HUES6 (cell line): ENCODE measurements at regions not wholly inside any gene's neighbourhood (a gene's known extent, or its start where the extent isn't known, plus 50 kb on each side); places are given as distances from the start of the nearest gene placed in this dataset.
"Not testable (repeated sequence)": the region's sequence is repeated elsewhere in the genome, so short reads cannot be mapped to it uniquely, and the experiment has no call there.

Source experiments
- H3K27ac ChIP-seq: 2 replicates; pipeline ENCODE4 v1.7.0; 2013; ENCODE audit warnings: low read depth, mild to moderate bottlenecking, low read length, inconsistent platforms
- H3K27me3 ChIP-seq: 2 replicates; pipeline ENCODE4 v1.6.1; 2013; ENCODE audit warnings: low read length; ENCODE audit not compliant: control insufficient read depth, insufficient read depth
- H3K36me3 ChIP-seq: 2 replicates; pipeline ENCODE4 v1.6.1; 2013; ENCODE audit warnings: low read length; ENCODE audit not compliant: control insufficient read depth, insufficient read depth
- H3K4me1 ChIP-seq: 2 replicates; pipeline ENCODE4 v1.6.1; 2013; ENCODE audit warnings: low read length; ENCODE audit not compliant: control insufficient read depth, insufficient read depth
- H3K4me3 ChIP-seq: 2 replicates; pipeline ENCODE4 v1.5.1; 2013; ENCODE audit warnings: low read depth, low read length
- H3K9ac ChIP-seq: one replicate; pipeline ENCODE4 v1.6.1; 2013; ENCODE audit warnings: mild to moderate bottlenecking, low read length
- H3K9me3 ChIP-seq: 2 replicates; pipeline ENCODE4 v1.6.1; 2013; ENCODE audit warnings: low read depth, low read length; ENCODE audit not compliant: control insufficient read depth, insufficient read depth

GRCh38 chr11:49817705-49818430 lies 134.3 kb upstream of the OR4C13 start:
- not testable (repeated sequence) for H3K36me3 ChIP-seq, H3K27ac ChIP-seq, H3K4me3 ChIP-seq, H3K27me3 ChIP-seq, H3K9ac ChIP-seq, H3K4me1 ChIP-seq
- H3K9me3 ChIP-seq, result peaks cover 23% of the 10 kb centered on the region; the same call in 1 of the 2 replicates

GRCh38 chr11:49823188-49823587 lies 129.0 kb upstream of the OR4C13 start:
- not testable (repeated sequence) for H3K4me1 ChIP-seq, H3K9ac ChIP-seq, H3K36me3 ChIP-seq, H3K4me3 ChIP-seq, H3K27ac ChIP-seq, H3K27me3 ChIP-seq
- peaks cover 23% of the 10 kb centered on the region; the same call in 1 of the 2 replicates for H3K9me3 ChIP-seq

GRCh38 chr11:49850541-49850940 lies 101.7 kb upstream of the OR4C13 start:
- not testable (repeated sequence) for H3K4me3 ChIP-seq, H3K27me3 ChIP-seq, H3K4me1 ChIP-seq, H3K36me3 ChIP-seq, H3K9ac ChIP-seq, H3K27ac ChIP-seq
- peaks cover 20% of the 10 kb centered on the region; the same call in 1 of the 2 replicates for H3K9me3 ChIP-seq

- no peak overlapping the region for H3K27ac ChIP-seq
- H3K4me3 ChIP-seq, result no peak overlapping the region
- H3K9ac ChIP-seq, result no peak overlapping the region
- no peaks in the 10 kb centered on the region for H3K36me3 ChIP-seq
- peaks cover 22% of the 10 kb centered on the region; the same call in 1 of the 2 replicates for H3K9me3 ChIP-seq
- H3K27me3 ChIP-seq, result no peaks in the 10 kb centered on the region
- no peaks in the 10 kb centered on the region for H3K4me1 ChIP-seq
These were observed 100.7 kb upstream of the OR4C13 start for GRCh38 chr11:49851511-49851910.

DNA sequence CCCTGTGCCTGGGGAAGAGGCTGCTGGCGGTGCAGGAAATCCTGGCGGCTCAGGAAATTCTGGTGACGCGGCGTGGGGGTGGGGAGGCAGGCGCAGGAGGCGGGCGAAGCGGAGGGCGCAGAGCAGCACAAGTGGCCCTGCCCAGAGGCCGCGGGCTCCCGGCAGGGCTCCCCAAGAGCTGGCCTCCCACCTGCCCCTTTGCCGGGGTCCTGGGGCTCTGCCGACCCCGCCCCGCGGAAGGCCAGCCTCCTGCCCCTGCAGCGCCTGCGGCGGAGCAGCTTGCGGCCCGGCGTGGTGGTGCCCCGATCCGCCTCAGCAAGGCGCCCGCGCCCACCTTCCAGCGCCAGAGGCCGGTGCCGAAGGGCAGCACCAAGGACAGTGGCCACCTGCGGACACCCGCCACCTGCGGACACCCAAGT lies 100.2 kb upstream of the OR4C13 start:
- H3K9ac ChIP-seq, result no peak overlapping the region
- H3K27me3 ChIP-seq, result no peaks in the 10 kb centered on the region
- H3K27ac ChIP-seq, result no peak overlapping the region
- H3K4me1 ChIP-seq, result no peaks in the 10 kb centered on the region
- no peak overlapping the region for H3K4me3 ChIP-seq
- peaks cover 24% of the 10 kb centered on the region; the same call in 1 of the 2 replicates for H3K9me3 ChIP-seq
- H3K36me3 ChIP-seq, result no peaks in the 10 kb centered on the region

GRCh38 chr11:49888875-49889274 lies 63.3 kb upstream of the OR4C13 start:
- H3K9ac ChIP-seq, H3K4me1 ChIP-seq, H3K27ac ChIP-seq, H3K27me3 ChIP-seq, H3K4me3 ChIP-seq, H3K36me3 ChIP-seq: not testable (repeated sequence)
- peaks cover 18% of the 10 kb centered on the region; the same call in 1 of the 2 replicates for H3K9me3 ChIP-seq

GRCh38 chr11:49891910-49892671 lies 60.1 kb upstream of the OR4C13 start:
- H3K9me3 ChIP-seq, result peaks cover 41% of the 10 kb centered on the region
- not testable (repeated sequence) for H3K9ac ChIP-seq, H3K36me3 ChIP-seq, H3K4me3 ChIP-seq, H3K4me1 ChIP-seq, H3K27ac ChIP-seq, H3K27me3 ChIP-seq

DNA sequence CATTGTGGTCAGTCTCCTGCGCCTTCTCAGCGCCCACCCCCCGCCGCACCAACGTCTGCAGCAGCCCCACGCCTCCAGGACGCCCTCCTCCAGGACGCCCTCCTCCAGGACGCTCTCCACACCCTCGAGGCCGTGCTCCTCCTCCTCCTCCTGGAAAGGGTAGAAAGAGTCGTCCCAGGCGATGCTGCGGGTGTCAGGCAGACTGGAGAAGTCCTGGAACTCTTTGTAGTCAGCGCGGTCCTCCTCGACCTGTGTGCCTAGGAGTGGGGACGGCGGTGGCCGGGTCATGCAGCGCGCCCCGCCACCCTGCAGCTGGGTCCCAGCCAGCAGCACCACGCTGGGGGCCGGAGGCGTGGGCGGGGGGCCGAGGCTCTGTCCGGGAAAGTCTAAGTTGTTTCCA lies 58.7 kb upstream of the OR4C13 start:
- not testable (repeated sequence) for H3K36me3 ChIP-seq, H3K4me1 ChIP-seq, H3K9ac ChIP-seq, H3K4me3 ChIP-seq, H3K27ac ChIP-seq, H3K27me3 ChIP-seq
- H3K9me3 ChIP-seq, result peaks cover 54% of the 10 kb centered on the region
